SK-N-SH (cell line): ENCODE measurements at regions not wholly inside any gene's neighbourhood (a gene's known extent, or its start where the extent isn't known, plus 50 kb on each side); places are given as distances from the start of the nearest gene placed in this dataset.

Experiments
- CTCF ChIA-PET: fragments of 300-600, 350-600 bp; formaldehyde crosslinking; extraction: SDS; loops from one replicate; lab custom pipeline; 2021; lab: Yijun Ruan, JAX
- POLR2A ChIA-PET: fragments of 350-600 bp; sonication (Branson Sonifier 250); formaldehyde crosslinking; extraction: SDS; loops from one replicate; lab custom pipeline; 2020; ENCODE audit warnings: antibody characterized with exemption, inconsistent platforms; lab: Yijun Ruan, JAX
- DNase-seq: peaks from one replicate; pipeline ENCODE4 v3.0.0; 2012
- H2AFZ ChIP-seq: fragments of 200-600 bp; sonication (generic); 2 replicates; pipeline ENCODE4 v1.8.1; 2016; ENCODE audit warnings: antibody characterized with exemption, mild to moderate bottlenecking, low read depth
- H3F3A ChIP-seq: fragments of 200-600 bp; sonication (generic); replicated peaks from 2 replicates; pipeline ENCODE3; 2016; ENCODE audit warnings: antibody characterized with exemption, mild to moderate bottlenecking; ENCODE audit not compliant: insufficient read depth
- H3K27ac ChIP-seq, 2 experiments: fragments of 200-500 bp in 1 of 2; fragments of 200-600 bp in 1 of 2; sonication (Bioruptor generic) in 1 of 2; sonication (generic), shearing (Covaris generic) in 1 of 2; 2 replicates each; pipeline versions ENCODE4 v1.5.1 to v1.6.1; 2014 to 2016; ENCODE audit warnings: low read depth in 2 of 2, inconsistent platforms in 1 of 2, low read length in 1 of 2, mild to moderate bottlenecking in 1 of 2, mixed read lengths in 1 of 2
- H3K27me3 ChIP-seq: fragments of 200-600 bp; sonication (generic), shearing (Covaris generic); 2 replicates; pipeline ENCODE4 v1.6.1; 2016; ENCODE audit warnings: mixed run types; ENCODE audit not compliant: insufficient read depth
- H3K36me3 ChIP-seq, 2 experiments: fragments of 200-500 bp in 1 of 2; fragments of 200-600 bp in 1 of 2; sonication (Bioruptor generic) in 1 of 2; sonication (generic) in 1 of 2; replicated peaks in 1 of 2; 2 replicates each; pipeline versions ENCODE3 to v1.5.1; 2014 to 2016; ENCODE audit warnings: low read length in 1 of 2, mild to moderate bottlenecking in 1 of 2; ENCODE audit not compliant: insufficient read depth in 2 of 2, control insufficient read depth in 1 of 2
- H3K4me1 ChIP-seq, 2 experiments: fragments of 200-500 bp in 1 of 2; fragments of 200-600 bp in 1 of 2; sonication (Bioruptor generic) in 1 of 2; sonication (generic), shearing (Covaris generic) in 1 of 2; 2 replicates each; pipeline versions ENCODE4 v1.5.1 to v1.6.1; 2014 to 2016; ENCODE audit warnings: low read depth in 1 of 2, low read length in 1 of 2, mixed run types in 1 of 2; ENCODE audit not compliant: insufficient read depth in 2 of 2, control insufficient read depth in 1 of 2
- H3K4me2 ChIP-seq: fragments of 200-600 bp; sonication (generic), shearing (Covaris generic); 2 replicates; pipeline ENCODE4 v1.6.1; 2017; ENCODE audit warnings: mixed run types
- H3K4me3 ChIP-seq, 2 experiments: fragments of 200-500 bp in 1 of 2; fragments of 200-600 bp in 1 of 2; sonication (Bioruptor generic) in 1 of 2; sonication (generic), shearing (Covaris generic) in 1 of 2; 2 replicates each; pipeline versions ENCODE4 v1.5.1 to v1.8.1; 2014 to 2016; ENCODE audit warnings: low read depth in 2 of 2, inconsistent platforms in 1 of 2, low read length in 1 of 2, mild to moderate bottlenecking in 1 of 2, mixed read lengths in 1 of 2, moderate library complexity in 1 of 2
- H3K79me2 ChIP-seq: fragments of 200-600 bp; sonication (generic); 2 replicates; pipeline ENCODE4 v1.8.1; 2017; ENCODE audit warnings: mild to moderate bottlenecking; ENCODE audit not compliant: insufficient read depth
- H3K9ac ChIP-seq: fragments of 200-600 bp; sonication (generic); 2 replicates; pipeline ENCODE4 v1.6.1; 2017; ENCODE audit warnings: mixed run types
- H3K9me2 ChIP-seq: fragments of 200-600 bp; sonication (generic); 2 replicates; pipeline ENCODE4 v1.6.1; 2017; ENCODE audit warnings: mixed run types
- H3K9me3 ChIP-seq: fragments of 200-600 bp; sonication (generic); 2 replicates; pipeline ENCODE4 v1.6.1; 2017; ENCODE audit warnings: mixed run types, mild to moderate bottlenecking, moderate library complexity
- H4K20me1 ChIP-seq: fragments of 200-600 bp; sonication (generic); 2 replicates; pipeline ENCODE4 v1.6.1; 2017; ENCODE audit warnings: mild to moderate bottlenecking, mixed run types; ENCODE audit not compliant: insufficient read depth
- FOSL2 ChIP-seq: IDR thresholded peaks from 2 replicates; pipeline ENCODE4 v1.4.0; 2012; ENCODE audit warnings: low read depth, mild to moderate bottlenecking, moderate library complexity, borderline replicate concordance
- JUND ChIP-seq: IDR thresholded peaks from 2 replicates; pipeline ENCODE4 v1.4.0; 2012
- NRF1 ChIP-seq: IDR thresholded peaks from 2 replicates; pipeline ENCODE4 v1.6.1; 2012; ENCODE audit warnings: low read depth, mild to moderate bottlenecking, low read length
- POLR2AphosphoS5 ChIP-seq: IDR thresholded peaks from 2 replicates; pipeline ENCODE4 v1.6.1; 2012; ENCODE audit warnings: low read depth, low read length
- RAD21 ChIP-seq: IDR thresholded peaks from 2 replicates; pipeline ENCODE4 v1.6.1; 2012; ENCODE audit warnings: mild to moderate bottlenecking, low read length
- RFX5 ChIP-seq: IDR thresholded peaks from 2 replicates; pipeline ENCODE4 v1.6.1; 2012; ENCODE audit warnings: mild to moderate bottlenecking, improper control_type of control experiment, low read length
- RXRA ChIP-seq: IDR thresholded peaks from 2 replicates; pipeline ENCODE4 v1.4.0; 2012; ENCODE audit warnings: low read depth, mild to moderate bottlenecking, borderline replicate concordance
- SIN3A ChIP-seq: IDR thresholded peaks from 2 replicates; pipeline ENCODE4 v1.6.1; 2012; ENCODE audit warnings: low read depth, mild to moderate bottlenecking, low read length, moderate library complexity, borderline replicate concordance
- SMC3 ChIP-seq: IDR thresholded peaks from 2 replicates; pipeline ENCODE4 v1.6.1; 2012; ENCODE audit warnings: low read depth, low read length, improper control_type of control experiment
- TEAD4 ChIP-seq: IDR thresholded peaks from 2 replicates; pipeline ENCODE4 v1.4.0; 2012; ENCODE audit warnings: mild to moderate bottlenecking, borderline replicate concordance; ENCODE audit not compliant: insufficient read depth
- WGBS: methylation state at CpG from one replicate; pipeline ENCODE4 v1.1.6; 2017; ENCODE audit warnings: low lambda C conversion rate; 5-methylcytosine and 5-hydroxymethylcytosine counted together
- TF ChIP-seq, protein P1 (sequence below): IDR thresholded peaks from 2 replicates; pipeline ENCODE4 v1.4.0; 2012; ENCODE audit warnings: low read depth, borderline replicate concordance
- TF ChIP-seq, protein P2 (sequence below): IDR thresholded peaks from 2 replicates; pipeline ENCODE4; 2012
- TF ChIP-seq, protein P3 (sequence below): IDR thresholded peaks from 2 replicates; pipeline ENCODE4 v1.4.0; 2012; ENCODE audit warnings: low read depth
- TF ChIP-seq, protein P4 (sequence below): fragments of 150-350 bp; IDR thresholded peaks from 2 replicates; pipeline ENCODE4 v1.6.1; 2016; ENCODE audit warnings: mild to moderate bottlenecking, low read depth, low read length
- TF ChIP-seq, protein P5 (sequence below): fragments of 200-600 bp; sonication (generic); IDR thresholded peaks from 2 replicates; pipeline ENCODE4 v1.6.1; 2017; ENCODE audit warnings: antibody characterized with exemption, mild to moderate bottlenecking, moderate library complexity
- TF ChIP-seq, protein P6 (sequence below): IDR thresholded peaks from 2 replicates; pipeline ENCODE4 v1.6.1; 2012; ENCODE audit warnings: mild to moderate bottlenecking, low read depth, low read length, moderate library complexity

DNA sequence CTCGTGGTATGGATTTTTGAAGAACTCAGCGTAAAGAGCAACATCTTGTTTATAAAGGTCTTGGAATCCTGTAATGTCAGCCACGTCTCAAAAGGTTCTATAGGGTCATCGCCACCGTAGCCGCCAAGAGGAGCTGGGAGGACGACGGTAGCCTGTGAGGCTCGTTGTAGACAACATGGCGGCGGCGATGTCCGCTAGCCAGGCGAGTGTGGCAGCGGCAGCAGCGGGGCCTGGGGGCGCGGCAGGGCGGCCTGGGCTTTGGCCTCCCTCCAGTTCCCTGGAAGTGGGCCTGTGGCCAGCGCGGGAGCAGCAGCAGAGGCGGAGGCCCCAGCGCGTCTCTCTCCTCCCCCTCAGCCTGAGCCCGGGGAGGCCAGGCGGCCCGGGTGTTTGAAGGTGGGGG lies 143.5 kb upstream of the PBDC1 start:
- H3K9me2 ChIP-seq: no peaks in the 10 kb centered on the region
- no peak overlapping the region for H3K4me3 ChIP-seq
- no peaks in the 10 kb centered on the region for H3K27me3 ChIP-seq
- POLR2A ChIA-PET: no interaction called here
- CTCF ChIA-PET: no interaction called here
- no peak for TF ChIP-seq FOSL2
- TF ChIP-seq TEAD4: no peak
- TF ChIP-seq, protein P1, sequence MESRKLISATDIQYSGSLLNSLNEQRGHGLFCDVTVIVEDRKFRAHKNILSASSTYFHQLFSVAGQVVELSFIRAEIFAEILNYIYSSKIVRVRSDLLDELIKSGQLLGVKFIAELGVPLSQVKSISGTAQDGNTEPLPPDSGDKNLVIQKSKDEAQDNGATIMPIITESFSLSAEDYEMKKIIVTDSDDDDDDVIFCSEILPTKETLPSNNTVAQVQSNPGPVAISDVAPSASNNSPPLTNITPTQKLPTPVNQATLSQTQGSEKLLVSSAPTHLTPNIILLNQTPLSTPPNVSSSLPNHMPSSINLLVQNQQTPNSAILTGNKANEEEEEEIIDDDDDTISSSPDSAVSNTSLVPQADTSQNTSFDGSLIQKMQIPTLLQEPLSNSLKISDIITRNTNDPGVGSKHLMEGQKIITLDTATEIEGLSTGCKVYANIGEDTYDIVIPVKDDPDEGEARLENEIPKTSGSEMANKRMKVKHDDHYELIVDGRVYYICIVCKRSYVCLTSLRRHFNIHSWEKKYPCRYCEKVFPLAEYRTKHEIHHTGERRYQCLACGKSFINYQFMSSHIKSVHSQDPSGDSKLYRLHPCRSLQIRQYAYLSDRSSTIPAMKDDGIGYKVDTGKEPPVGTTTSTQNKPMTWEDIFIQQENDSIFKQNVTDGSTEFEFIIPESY: no peak
- no peak for TF ChIP-seq NRF1
- TF ChIP-seq SMC3: no peak
- no peak for TF ChIP-seq RXRA
- TF ChIP-seq, protein P2, sequence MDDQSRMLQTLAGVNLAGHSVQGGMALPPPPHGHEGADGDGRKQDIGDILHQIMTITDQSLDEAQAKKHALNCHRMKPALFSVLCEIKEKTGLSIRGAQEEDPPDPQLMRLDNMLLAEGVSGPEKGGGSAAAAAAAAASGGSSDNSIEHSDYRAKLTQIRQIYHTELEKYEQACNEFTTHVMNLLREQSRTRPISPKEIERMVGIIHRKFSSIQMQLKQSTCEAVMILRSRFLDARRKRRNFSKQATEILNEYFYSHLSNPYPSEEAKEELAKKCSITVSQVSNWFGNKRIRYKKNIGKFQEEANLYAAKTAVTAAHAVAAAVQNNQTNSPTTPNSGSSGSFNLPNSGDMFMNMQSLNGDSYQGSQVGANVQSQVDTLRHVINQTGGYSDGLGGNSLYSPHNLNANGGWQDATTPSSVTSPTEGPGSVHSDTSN: no peak
- no peak for TF ChIP-seq RFX5
- TF ChIP-seq, protein P3, sequence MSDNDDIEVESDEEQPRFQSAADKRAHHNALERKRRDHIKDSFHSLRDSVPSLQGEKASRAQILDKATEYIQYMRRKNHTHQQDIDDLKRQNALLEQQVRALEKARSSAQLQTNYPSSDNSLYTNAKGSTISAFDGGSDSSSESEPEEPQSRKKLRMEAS: no peak
- no peak for TF ChIP-seq POLR2AphosphoS5
- no peak for TF ChIP-seq RAD21
- no peak overlapping the region for H3K9ac ChIP-seq
- H2AFZ ChIP-seq: no peak overlapping the region
- H4K20me1 ChIP-seq: no peaks in the 10 kb centered on the region
- H3K4me2 ChIP-seq: no peak overlapping the region
- H3F3A ChIP-seq: no peaks in the 10 kb centered on the region
- no peaks in the 10 kb centered on the region for H3K9me3 ChIP-seq
- H3K79me2 ChIP-seq: no peaks in the 10 kb centered on the region
- no peaks in the 10 kb centered on the region for H3K4me1 ChIP-seq
- H3K27ac ChIP-seq: no peak overlapping the region
- WGBS: 8% methylated on average over 13 of the region's 27 CpGs
- no peak for DNase-seq
- no peaks in the 10 kb centered on the region for H3K36me3 ChIP-seq

DNA sequence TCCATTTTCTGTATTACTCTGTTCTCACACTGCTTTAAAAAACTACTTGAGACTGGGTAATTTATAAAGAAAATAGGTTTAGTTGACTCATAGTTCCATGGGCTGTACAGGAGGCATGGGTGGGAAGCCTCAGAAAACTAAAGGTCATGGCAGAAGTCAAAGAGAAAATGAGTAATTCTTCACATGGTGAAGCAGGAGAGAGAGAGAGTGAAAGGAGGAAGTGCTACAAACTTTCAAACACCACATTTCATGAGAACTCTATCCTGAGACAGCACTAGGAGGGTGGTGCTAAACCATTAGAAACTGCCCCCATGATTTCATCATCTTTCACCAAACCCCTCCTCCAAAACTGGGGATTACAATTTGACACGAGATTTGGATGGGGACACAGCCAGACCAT lies 108.0 kb upstream of the PBDC1 start:
- no peaks in the 10 kb centered on the region for H3K79me2 ChIP-seq
- 0% methylated on average over 1 of the region's 1 CpG for WGBS
- ChIA-PET POLR2A (no interaction called here), CTCF (no interaction called here)
- H3K36me3 ChIP-seq: no peaks in the 10 kb centered on the region
- no peaks in the 10 kb centered on the region for H3F3A ChIP-seq
- no peaks in the 10 kb centered on the region for H3K4me1 ChIP-seq
- no peaks in the 10 kb centered on the region for H4K20me1 ChIP-seq
- no peak overlapping the region for H3K27ac ChIP-seq
- H3K27me3 ChIP-seq: no peaks in the 10 kb centered on the region
- H3K4me2 ChIP-seq: no peak overlapping the region
- no peak overlapping the region for H3K4me3 ChIP-seq
- H3K9me3 ChIP-seq: no peaks in the 10 kb centered on the region
- H2AFZ ChIP-seq: no peak overlapping the region
- H3K9ac ChIP-seq: no peak overlapping the region
- DNase-seq: no peak
- H3K9me2 ChIP-seq: no peaks in the 10 kb centered on the region
- TF ChIP-seq RFX5 (no peak), JUND (no peak), SIN3A (no peak)
- TF ChIP-seq, protein P4, sequence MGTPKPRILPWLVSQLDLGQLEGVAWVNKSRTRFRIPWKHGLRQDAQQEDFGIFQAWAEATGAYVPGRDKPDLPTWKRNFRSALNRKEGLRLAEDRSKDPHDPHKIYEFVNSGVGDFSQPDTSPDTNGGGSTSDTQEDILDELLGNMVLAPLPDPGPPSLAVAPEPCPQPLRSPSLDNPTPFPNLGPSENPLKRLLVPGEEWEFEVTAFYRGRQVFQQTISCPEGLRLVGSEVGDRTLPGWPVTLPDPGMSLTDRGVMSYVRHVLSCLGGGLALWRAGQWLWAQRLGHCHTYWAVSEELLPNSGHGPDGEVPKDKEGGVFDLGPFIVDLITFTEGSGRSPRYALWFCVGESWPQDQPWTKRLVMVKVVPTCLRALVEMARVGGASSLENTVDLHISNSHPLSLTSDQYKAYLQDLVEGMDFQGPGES: no peak
- TF ChIP-seq, protein P1: no peak
- TF ChIP-seq, protein P5, sequence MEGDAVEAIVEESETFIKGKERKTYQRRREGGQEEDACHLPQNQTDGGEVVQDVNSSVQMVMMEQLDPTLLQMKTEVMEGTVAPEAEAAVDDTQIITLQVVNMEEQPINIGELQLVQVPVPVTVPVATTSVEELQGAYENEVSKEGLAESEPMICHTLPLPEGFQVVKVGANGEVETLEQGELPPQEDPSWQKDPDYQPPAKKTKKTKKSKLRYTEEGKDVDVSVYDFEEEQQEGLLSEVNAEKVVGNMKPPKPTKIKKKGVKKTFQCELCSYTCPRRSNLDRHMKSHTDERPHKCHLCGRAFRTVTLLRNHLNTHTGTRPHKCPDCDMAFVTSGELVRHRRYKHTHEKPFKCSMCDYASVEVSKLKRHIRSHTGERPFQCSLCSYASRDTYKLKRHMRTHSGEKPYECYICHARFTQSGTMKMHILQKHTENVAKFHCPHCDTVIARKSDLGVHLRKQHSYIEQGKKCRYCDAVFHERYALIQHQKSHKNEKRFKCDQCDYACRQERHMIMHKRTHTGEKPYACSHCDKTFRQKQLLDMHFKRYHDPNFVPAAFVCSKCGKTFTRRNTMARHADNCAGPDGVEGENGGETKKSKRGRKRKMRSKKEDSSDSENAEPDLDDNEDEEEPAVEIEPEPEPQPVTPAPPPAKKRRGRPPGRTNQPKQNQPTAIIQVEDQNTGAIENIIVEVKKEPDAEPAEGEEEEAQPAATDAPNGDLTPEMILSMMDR: no peak
- TF ChIP-seq, protein P6, sequence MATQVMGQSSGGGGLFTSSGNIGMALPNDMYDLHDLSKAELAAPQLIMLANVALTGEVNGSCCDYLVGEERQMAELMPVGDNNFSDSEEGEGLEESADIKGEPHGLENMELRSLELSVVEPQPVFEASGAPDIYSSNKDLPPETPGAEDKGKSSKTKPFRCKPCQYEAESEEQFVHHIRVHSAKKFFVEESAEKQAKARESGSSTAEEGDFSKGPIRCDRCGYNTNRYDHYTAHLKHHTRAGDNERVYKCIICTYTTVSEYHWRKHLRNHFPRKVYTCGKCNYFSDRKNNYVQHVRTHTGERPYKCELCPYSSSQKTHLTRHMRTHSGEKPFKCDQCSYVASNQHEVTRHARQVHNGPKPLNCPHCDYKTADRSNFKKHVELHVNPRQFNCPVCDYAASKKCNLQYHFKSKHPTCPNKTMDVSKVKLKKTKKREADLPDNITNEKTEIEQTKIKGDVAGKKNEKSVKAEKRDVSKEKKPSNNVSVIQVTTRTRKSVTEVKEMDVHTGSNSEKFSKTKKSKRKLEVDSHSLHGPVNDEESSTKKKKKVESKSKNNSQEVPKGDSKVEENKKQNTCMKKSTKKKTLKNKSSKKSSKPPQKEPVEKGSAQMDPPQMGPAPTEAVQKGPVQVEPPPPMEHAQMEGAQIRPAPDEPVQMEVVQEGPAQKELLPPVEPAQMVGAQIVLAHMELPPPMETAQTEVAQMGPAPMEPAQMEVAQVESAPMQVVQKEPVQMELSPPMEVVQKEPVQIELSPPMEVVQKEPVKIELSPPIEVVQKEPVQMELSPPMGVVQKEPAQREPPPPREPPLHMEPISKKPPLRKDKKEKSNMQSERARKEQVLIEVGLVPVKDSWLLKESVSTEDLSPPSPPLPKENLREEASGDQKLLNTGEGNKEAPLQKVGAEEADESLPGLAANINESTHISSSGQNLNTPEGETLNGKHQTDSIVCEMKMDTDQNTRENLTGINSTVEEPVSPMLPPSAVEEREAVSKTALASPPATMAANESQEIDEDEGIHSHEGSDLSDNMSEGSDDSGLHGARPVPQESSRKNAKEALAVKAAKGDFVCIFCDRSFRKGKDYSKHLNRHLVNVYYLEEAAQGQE: no peak
